Esophagus squamous epithelium (tissue), 4 donors: ENCODE measurements at regions not wholly inside any gene's neighbourhood (a gene's known extent, or its start where the extent isn't known, plus 50 kb on each side); places are given as distances from the start of the nearest gene placed in this dataset.

ENCODE experiments used
- CTCF ChIP-seq, 6 experiments: fragments of 450-650 bp in 4 of 6; fragments of 200-600 bp in 2 of 6; sonication (generic) in 2 of 6; IDR thresholded peaks; one replicate each; pipeline ENCODE4 v1.5.1; 2016 to 2019; ENCODE audit warnings: antibody characterized with exemption in 6 of 6, mild to moderate bottlenecking in 4 of 6, moderate library complexity in 4 of 6
- POLR2A ChIP-seq, 4 donors: fragments of 450-650 bp; IDR thresholded peaks; one replicate each; pipeline ENCODE4 v1.6.1; 2017; ENCODE audit warnings: antibody characterized with exemption in 4 of 4, mild to moderate bottlenecking in 4 of 4, moderate library complexity in 3 of 4

DNA sequence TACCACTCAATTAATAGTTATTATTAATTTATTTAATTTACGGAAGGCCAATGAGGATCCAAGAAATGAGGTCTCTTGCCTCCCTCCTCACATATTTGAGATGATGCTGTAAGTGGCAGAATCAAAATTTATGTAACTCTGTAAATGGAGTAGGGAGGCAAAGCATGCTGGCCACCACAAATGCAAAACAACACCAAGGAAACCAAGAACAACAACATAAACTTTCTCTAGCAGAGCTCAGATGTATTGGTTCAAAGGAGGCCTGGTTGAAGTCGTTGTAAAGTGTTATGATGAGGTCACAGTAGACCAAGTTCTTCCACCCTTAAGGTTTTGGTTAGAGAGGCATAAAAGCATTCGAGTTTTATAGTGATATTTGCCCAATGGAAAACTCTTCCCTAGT lies 194.8 kb upstream of the FAT1 start:
- TF ChIP-seq CTCF (IDR thresholded peaks at IDR 0.05) (no peak), POLR2A (IDR thresholded peaks at IDR 0.05) (no peak)
